ENCODE measurements at regions not wholly inside any gene's neighbourhood (a gene's known extent, or its start where the extent isn't known, plus 50 kb on each side); places are given as distances from the start of the nearest gene placed in this dataset.
"Not testable (repeated sequence)": the region's sequence is repeated elsewhere in the genome, so short reads cannot be mapped to it uniquely, and the experiment has no call there.

- Histone ChIP-seq H3K9me2 (replicated peaks; ENCODE audit: insufficient read depth) (no peaks in the 10 kb centered on the region), H3K4me2 (no peak overlapping the region), H4K20me1 (ENCODE audit: insufficient read depth, poor library complexity, severe bottlenecking) (no peaks in the 10 kb centered on the region), H2AFZ (no peak overlapping the region), H3K9me3 (ENCODE audit: low read depth) (no peaks in the 10 kb centered on the region), H3K36me3 (replicated peaks; ENCODE audit: insufficient read depth, low read depth) (no peaks in the 10 kb centered on the region), H3K4me1 (ENCODE audit: insufficient read depth) (no peaks in the 10 kb centered on the region), H3K27me3 (no peaks in the 10 kb centered on the region), H3K79me2 (no peaks in the 10 kb centered on the region), H3K27ac (no peak overlapping the region), H3K4me3 (no peak overlapping the region)
- WGBS (ENCODE audit: low lambda C conversion rate, missing lambda C conversion rate), result 91% methylated on average over 4 of the region's 4 CpGs
- DNase-seq (ENCODE audit: low spot score), result no peak
- no peak for TF ChIP-seq EZH2 (IDR thresholded peaks at IDR 0.05; ENCODE audit: borderline replicate concordance)
- no peak for TF ChIP-seq CTCF (IDR thresholded peaks at IDR 0.05; ENCODE audit: poor library complexity)
- no peak for TF ChIP-seq EZH2phosphoT487 (IDR thresholded peaks at IDR 0.05; ENCODE audit: low read depth, severe bottlenecking, unreplicated experiment)
Observed at GRCh38 chr20:43385914-43386313, 71.8 kb upstream of the SRSF6 start.

DNA sequence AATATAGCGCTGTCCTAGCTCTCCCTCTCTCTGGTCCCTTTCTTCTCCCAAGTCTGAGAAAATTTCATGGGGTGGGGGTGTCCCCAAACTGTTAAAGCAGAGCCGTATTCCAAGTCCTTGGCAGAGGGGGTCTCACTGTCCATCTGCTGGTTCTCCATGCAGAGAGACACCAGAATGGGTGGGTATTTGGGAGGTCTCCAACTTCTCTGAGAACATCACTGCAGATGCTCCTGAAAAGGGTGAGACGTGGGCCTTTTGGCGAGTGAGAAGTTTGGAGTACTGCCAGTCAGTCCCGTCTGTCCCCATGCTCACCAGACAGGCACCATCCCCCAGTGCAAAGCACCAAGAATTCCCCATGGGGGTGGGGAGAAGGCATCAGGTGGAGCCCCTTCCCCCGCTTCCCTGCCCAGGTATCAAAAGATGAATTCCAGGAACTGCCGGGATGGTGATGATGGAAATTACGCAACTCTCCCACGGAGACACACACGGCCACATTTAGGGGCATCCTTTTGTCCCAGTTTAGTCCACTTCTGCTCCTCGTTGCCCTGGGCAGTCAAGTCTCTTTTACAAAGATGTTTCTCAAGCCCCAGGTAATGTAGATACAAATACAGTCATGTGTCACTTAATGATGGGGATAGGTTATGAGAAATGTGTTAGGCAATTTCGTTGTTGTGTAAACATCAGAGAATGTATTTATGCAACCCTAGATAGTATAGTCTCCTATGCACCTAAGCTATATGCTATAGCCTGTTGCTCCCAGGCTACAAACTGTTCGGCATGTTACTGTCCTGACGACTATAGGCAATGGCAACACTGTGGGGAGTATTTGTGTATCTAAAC is 73.4 kb upstream of the SRSF6 start:
- H2AFZ ChIP-seq, result no peak overlapping the region

DNA sequence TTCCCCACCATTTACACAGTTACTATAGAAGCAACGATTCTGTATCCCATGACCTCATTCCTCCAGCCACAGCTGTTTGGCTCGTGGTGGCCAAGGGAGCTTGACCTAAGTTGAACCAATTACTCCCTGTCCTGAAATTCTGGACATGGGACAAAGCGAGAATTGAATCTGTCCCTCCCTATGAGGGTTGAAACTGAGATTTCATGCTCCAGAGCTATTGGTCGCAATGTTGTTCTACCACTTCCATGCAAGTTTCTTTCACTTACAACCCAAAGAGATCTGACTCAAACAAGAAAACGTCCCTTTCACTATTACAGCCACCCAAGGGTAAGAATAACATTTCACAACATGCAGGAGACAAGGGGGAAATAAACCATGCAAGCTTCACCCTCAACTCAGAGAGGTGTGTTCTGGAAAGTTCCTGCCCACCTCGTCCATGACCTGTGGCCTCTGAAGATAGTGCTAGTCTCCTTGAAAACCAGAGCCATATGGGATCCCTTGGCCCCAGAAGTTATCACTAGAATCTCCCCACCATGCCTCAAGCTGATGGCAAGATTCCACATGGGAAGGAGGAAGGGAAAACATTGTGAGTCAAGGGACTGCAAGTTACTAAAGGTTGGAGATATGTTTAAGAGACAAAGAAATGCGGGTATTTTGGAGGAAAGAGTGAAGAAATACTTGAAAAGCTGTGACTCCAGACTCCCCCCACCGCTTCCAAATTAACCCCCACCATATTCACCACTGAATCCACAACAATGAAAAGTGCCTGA is 74.5 kb upstream of the SRSF6 start:
- no peaks in the 10 kb centered on the region for H3K36me3 ChIP-seq (replicated peaks; ENCODE audit: insufficient read depth, low read depth)
- H2AFZ ChIP-seq, result no peak overlapping the region
- H3K79me2 ChIP-seq, result no peaks in the 10 kb centered on the region
- no peak overlapping the region for H3K4me2 ChIP-seq
- no peaks in the 10 kb centered on the region for H3K9me3 ChIP-seq (ENCODE audit: low read depth)
- TF ChIP-seq CTCF (IDR thresholded peaks at IDR 0.05; ENCODE audit: poor library complexity), result no peak
- TF ChIP-seq EZH2phosphoT487 (IDR thresholded peaks at IDR 0.05; ENCODE audit: low read depth, severe bottlenecking, unreplicated experiment), result no peak
- no peak for TF ChIP-seq EZH2 (IDR thresholded peaks at IDR 0.05; ENCODE audit: borderline replicate concordance)
- WGBS (ENCODE audit: low lambda C conversion rate, missing lambda C conversion rate), result 77% methylated on average over 8 of the region's 8 CpGs
- no peaks in the 10 kb centered on the region for H3K9me2 ChIP-seq (replicated peaks; ENCODE audit: insufficient read depth)
- no peak overlapping the region for H3K27ac ChIP-seq
- H3K4me1 ChIP-seq (ENCODE audit: insufficient read depth), result no peaks in the 10 kb centered on the region
- H3K27me3 ChIP-seq, result no peaks in the 10 kb centered on the region
- no peaks in the 10 kb centered on the region for H4K20me1 ChIP-seq (ENCODE audit: insufficient read depth, poor library complexity, severe bottlenecking)
- no peak for DNase-seq (ENCODE audit: low spot score)
- H3K4me3 ChIP-seq, result no peak overlapping the region

More for the DNA sequence above, 73.4 kb upstream of the SRSF6 start:
- Histone ChIP-seq H3K9me3 (ENCODE audit: low read depth) (no peaks in the 10 kb centered on the region), H3K36me3 (replicated peaks; ENCODE audit: insufficient read depth, low read depth) (no peaks in the 10 kb centered on the region), H3K27me3 (no peaks in the 10 kb centered on the region), H3K4me2 (no peak overlapping the region), H3K4me3 (no peak overlapping the region), H3K9me2 (replicated peaks; ENCODE audit: insufficient read depth) (no peaks in the 10 kb centered on the region), H3K79me2 (no peaks in the 10 kb centered on the region), H3K27ac (no peak overlapping the region), H4K20me1 (ENCODE audit: insufficient read depth, poor library complexity, severe bottlenecking) (no peaks in the 10 kb centered on the region), H3K4me1 (ENCODE audit: insufficient read depth) (no peaks in the 10 kb centered on the region)
- no peak for DNase-seq (ENCODE audit: low spot score)
- no peak for TF ChIP-seq CTCF (IDR thresholded peaks at IDR 0.05; ENCODE audit: poor library complexity)
- no peak for TF ChIP-seq EZH2 (IDR thresholded peaks at IDR 0.05; ENCODE audit: borderline replicate concordance)
- no peak for TF ChIP-seq EZH2phosphoT487 (IDR thresholded peaks at IDR 0.05; ENCODE audit: low read depth, severe bottlenecking, unreplicated experiment)
- WGBS (ENCODE audit: low lambda C conversion rate, missing lambda C conversion rate), result 77% methylated on average over 12 of the region's 14 CpGs

DNA sequence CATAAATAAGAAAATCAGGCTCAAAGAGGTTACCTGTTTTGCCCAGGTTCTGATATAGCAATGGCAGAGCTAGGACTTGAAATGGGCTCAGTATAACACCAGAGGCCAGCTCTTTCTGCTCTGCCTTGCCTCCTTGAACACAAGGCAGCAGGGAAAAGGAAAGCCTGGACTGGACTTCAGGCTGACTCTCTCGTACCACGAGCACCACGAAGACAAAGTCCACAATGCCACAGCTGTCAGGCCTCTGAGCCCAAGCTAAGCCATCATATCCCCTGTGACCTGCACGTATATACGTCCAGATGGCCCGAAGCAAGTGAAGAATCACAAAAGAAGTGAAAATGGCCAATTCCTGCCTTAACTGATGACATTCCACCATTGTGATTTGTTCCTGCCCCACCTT is 75.6 kb upstream of the SRSF6 start:
- not testable (repeated sequence) for H3K4me3 ChIP-seq; H4K20me1 ChIP-seq (ENCODE audit: insufficient read depth, poor library complexity, severe bottlenecking); H3K27me3 ChIP-seq; H3K4me1 ChIP-seq (ENCODE audit: insufficient read depth); H3K79me2 ChIP-seq; H3K27ac ChIP-seq; H3K36me3 ChIP-seq (replicated peaks; ENCODE audit: insufficient read depth, low read depth); H3K9me3 ChIP-seq (ENCODE audit: low read depth); H3K4me2 ChIP-seq; H2AFZ ChIP-seq; DNase-seq (ENCODE audit: low spot score); H3K9me2 ChIP-seq (replicated peaks; ENCODE audit: insufficient read depth)
- WGBS (ENCODE audit: low lambda C conversion rate, missing lambda C conversion rate), result 92% methylated on average over 6 of the region's 6 CpGs

GRCh38 chr20:43381533-43381932 is 76.2 kb upstream of the SRSF6 start:
- H3K9me2 ChIP-seq (replicated peaks; ENCODE audit: insufficient read depth); H3K4me2 ChIP-seq; H3K4me1 ChIP-seq (ENCODE audit: insufficient read depth); H3K36me3 ChIP-seq (replicated peaks; ENCODE audit: insufficient read depth, low read depth); H4K20me1 ChIP-seq (ENCODE audit: insufficient read depth, poor library complexity, severe bottlenecking); H3K79me2 ChIP-seq; H2AFZ ChIP-seq; DNase-seq (ENCODE audit: low spot score); H3K9me3 ChIP-seq (ENCODE audit: low read depth); H3K27me3 ChIP-seq; H3K27ac ChIP-seq; H3K4me3 ChIP-seq: not testable (repeated sequence)
- 80% methylated on average over 9 of the region's 9 CpGs for WGBS (ENCODE audit: low lambda C conversion rate, missing lambda C conversion rate)

Data from hepatocyte (in vitro differentiated cells).